Astrocyte (in vitro differentiated cells and primary cell): ENCODE measurements at regions not wholly inside any gene's neighbourhood (a gene's known extent, or its start where the extent isn't known, plus 50 kb on each side); places are given as distances from the start of the nearest gene placed in this dataset.

Experiments
- DNase-seq: peaks from one replicate; pipeline ENCODE4 v3.0.0-alpha.2; 2010; ENCODE audit warnings: low read depth
- FAIRE-seq: peaks from 2 replicates; lab custom pipeline; 2011; peaks lifted over from hg19 to GRCh38; lab: Jason Lieb, UNC
- H2AFZ ChIP-seq: 2 replicates; pipeline ENCODE4 v1.6.0; 2012; ENCODE audit warnings: low read depth, low read length, inconsistent platforms
- H3K27ac ChIP-seq: 2 replicates; pipeline ENCODE4 v1.5.1; 2011; ENCODE audit warnings: low read depth, low read length, inconsistent platforms
- H3K27me3 ChIP-seq: 2 replicates; pipeline ENCODE4 v1.6.0; 2011; ENCODE audit warnings: low read length, inconsistent platforms; ENCODE audit not compliant: insufficient read depth
- H3K36me3 ChIP-seq: 2 replicates; pipeline ENCODE4 v1.5.1; 2011; ENCODE audit warnings: low read length, inconsistent platforms; ENCODE audit not compliant: insufficient read depth
- H3K4me1 ChIP-seq: 2 replicates; pipeline ENCODE4 v1.5.1; 2011; ENCODE audit warnings: low read length, inconsistent platforms; ENCODE audit not compliant: insufficient read depth
- H3K4me2 ChIP-seq: 2 replicates; pipeline ENCODE4 v1.6.0; 2012; ENCODE audit warnings: low read length, inconsistent platforms
- H3K4me3 ChIP-seq: 2 replicates; pipeline ENCODE4 v1.5.1; 2011; ENCODE audit warnings: low read depth, mild to moderate bottlenecking, low read length, inconsistent platforms; ENCODE audit not compliant: insufficient read depth
- H3K79me2 ChIP-seq: 2 replicates; pipeline ENCODE4 v1.6.0; 2012; ENCODE audit warnings: mild to moderate bottlenecking, low read length, inconsistent platforms; ENCODE audit not compliant: insufficient read depth
- H3K9ac ChIP-seq: 2 replicates; pipeline ENCODE4 v1.6.0; 2012; ENCODE audit warnings: mild to moderate bottlenecking, low read length, inconsistent platforms
- H3K9me3 ChIP-seq: 2 replicates; pipeline ENCODE4 v1.5.1; 2012; ENCODE audit warnings: low read depth, mild to moderate bottlenecking, low read length, inconsistent platforms; ENCODE audit not compliant: insufficient read depth
- H4K20me1 ChIP-seq: 2 replicates; pipeline ENCODE4 v1.6.0; 2012; ENCODE audit warnings: low read length, inconsistent platforms; ENCODE audit not compliant: insufficient read depth
- H3K27ac Mint-ChIP-seq: one replicate; pipeline ENCODE4 v1.8.0; 2021; ENCODE audit warnings: mild to moderate bottlenecking, mixed read lengths; ENCODE audit not compliant: unreplicated experiment
- H3K27me3 Mint-ChIP-seq: one replicate; pipeline ENCODE4 v1.8.0; 2021; ENCODE audit warnings: low read depth, mixed read lengths; ENCODE audit not compliant: unreplicated experiment
- H3K36me3 Mint-ChIP-seq: one replicate; pipeline ENCODE4 v1.8.0; 2021; ENCODE audit warnings: low read depth, mixed read lengths; ENCODE audit not compliant: unreplicated experiment
- H3K4me1 Mint-ChIP-seq: one replicate; pipeline ENCODE4 v1.8.0; 2021; ENCODE audit warnings: low read depth, mixed read lengths; ENCODE audit not compliant: unreplicated experiment
- H3K4me3 Mint-ChIP-seq: one replicate; pipeline ENCODE4 v1.8.0; 2021; ENCODE audit warnings: mild to moderate bottlenecking, moderate library complexity, mixed read lengths; ENCODE audit not compliant: unreplicated experiment
- H3K9me3 Mint-ChIP-seq: one replicate; pipeline ENCODE4 v1.8.0; 2021; ENCODE audit warnings: mild to moderate bottlenecking, mixed read lengths; ENCODE audit not compliant: unreplicated experiment
- EZH2 ChIP-seq: IDR thresholded peaks from 2 replicates; pipeline ENCODE4 v1.6.1; 2012; ENCODE audit warnings: mild to moderate bottlenecking, low read length, inconsistent platforms; ENCODE audit not compliant: insufficient read depth
- TF ChIP-seq, protein P1 (sequence below): IDR thresholded peaks from 2 replicates; pipeline ENCODE4 v1.5.1; 2011; ENCODE audit warnings: low read depth, mild to moderate bottlenecking, inconsistent platforms, low read length, moderate library complexity; ENCODE audit not compliant: insufficient read depth

DNA sequence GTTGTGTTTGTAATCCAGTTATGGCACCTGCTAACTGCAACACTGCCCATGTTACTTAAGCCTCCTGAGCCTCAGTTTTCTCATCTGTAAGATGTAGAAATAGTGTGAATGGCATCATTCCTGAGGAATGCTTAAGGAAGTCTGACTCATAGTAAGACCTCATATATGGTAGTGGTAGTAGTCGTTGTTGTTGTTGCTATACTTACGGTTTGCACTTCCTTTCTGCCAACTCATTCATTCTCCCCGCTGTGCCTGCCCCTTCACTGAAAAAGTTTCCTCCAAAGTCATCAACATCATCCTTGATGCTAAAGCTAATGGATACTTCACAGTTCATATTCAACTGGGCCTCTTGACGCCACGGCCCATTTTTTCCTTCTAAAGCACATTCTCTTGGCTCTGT, 54.2 kb upstream of the SPANXN3 start:
- no peaks in the 10 kb centered on the region for H4K20me1 ChIP-seq
- no peaks in the 10 kb centered on the region for H3K27me3 ChIP-seq
- H3K27ac ChIP-seq: no peak overlapping the region
- H3K27me3 Mint-ChIP-seq: no peaks in the 10 kb centered on the region
- TF ChIP-seq EZH2: no peak
- TF ChIP-seq, protein P1, sequence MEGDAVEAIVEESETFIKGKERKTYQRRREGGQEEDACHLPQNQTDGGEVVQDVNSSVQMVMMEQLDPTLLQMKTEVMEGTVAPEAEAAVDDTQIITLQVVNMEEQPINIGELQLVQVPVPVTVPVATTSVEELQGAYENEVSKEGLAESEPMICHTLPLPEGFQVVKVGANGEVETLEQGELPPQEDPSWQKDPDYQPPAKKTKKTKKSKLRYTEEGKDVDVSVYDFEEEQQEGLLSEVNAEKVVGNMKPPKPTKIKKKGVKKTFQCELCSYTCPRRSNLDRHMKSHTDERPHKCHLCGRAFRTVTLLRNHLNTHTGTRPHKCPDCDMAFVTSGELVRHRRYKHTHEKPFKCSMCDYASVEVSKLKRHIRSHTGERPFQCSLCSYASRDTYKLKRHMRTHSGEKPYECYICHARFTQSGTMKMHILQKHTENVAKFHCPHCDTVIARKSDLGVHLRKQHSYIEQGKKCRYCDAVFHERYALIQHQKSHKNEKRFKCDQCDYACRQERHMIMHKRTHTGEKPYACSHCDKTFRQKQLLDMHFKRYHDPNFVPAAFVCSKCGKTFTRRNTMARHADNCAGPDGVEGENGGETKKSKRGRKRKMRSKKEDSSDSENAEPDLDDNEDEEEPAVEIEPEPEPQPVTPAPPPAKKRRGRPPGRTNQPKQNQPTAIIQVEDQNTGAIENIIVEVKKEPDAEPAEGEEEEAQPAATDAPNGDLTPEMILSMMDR: no peak
- no peak overlapping the region for H3K4me2 ChIP-seq
- H3K36me3 ChIP-seq: no peaks in the 10 kb centered on the region
- FAIRE-seq (peak; percentile 80), DNase-seq (no peak)
- no peaks in the 10 kb centered on the region for H3K9me3 ChIP-seq
- H3K9ac ChIP-seq: no peak overlapping the region
- H3K36me3 Mint-ChIP-seq: no peaks in the 10 kb centered on the region
- no peaks in the 10 kb centered on the region for H3K9me3 Mint-ChIP-seq
- peak overlapping the region; percentile 2 for H3K27ac Mint-ChIP-seq
- H2AFZ ChIP-seq: no peak overlapping the region
- H3K4me3 Mint-ChIP-seq: no peak overlapping the region
- no peaks in the 10 kb centered on the region for H3K79me2 ChIP-seq
- no peak overlapping the region for H3K4me3 ChIP-seq
- no peaks in the 10 kb centered on the region for H3K4me1 Mint-ChIP-seq
- H3K4me1 ChIP-seq: no peaks in the 10 kb centered on the region

DNA sequence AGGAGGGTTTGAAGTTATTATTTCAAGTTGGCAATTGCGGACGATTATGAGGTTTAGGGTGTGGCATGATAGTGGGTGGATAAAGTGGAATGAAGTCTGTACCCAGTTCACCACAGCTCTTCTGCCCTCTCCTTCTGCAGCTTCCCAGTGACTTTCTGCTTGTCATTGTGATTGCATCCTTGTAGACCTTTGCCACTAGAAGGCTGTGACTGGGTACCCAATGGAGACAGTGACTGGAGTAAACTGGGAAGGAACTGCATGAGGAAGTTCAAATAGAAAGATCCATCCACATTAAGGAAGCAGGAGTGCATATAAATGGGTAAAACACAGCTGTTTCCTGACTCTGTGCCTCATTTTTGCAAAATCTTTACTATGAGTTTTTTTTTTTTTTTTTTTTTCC, 53.5 kb upstream of the SPANXN3 start:
- Mint-ChIP-seq H3K4me3 (no peak overlapping the region), H3K36me3 (no peaks in the 10 kb centered on the region)

DNA sequence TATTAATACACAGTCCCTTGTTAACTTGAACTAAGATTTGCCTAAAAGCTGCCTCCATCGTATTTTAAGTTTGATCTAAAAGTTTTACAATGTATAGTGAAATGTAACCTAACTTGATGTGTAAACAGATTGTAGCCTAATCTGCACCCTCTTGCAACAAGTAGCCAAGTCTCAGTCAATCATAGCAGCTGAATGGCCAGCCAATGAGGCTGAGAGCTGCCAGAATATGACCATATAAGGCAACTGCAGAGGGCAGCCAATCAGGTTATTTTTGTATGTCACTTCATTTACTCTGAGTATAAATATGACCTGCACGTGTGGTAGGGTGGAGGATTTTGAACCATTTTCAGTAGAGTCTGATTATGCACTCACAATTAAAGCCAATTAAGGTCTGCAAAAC, 51.2 kb upstream of the SPANXN3 start:
- no peak for DNase-seq
- no peaks in the 10 kb centered on the region for H3K36me3 Mint-ChIP-seq
- no peak overlapping the region for H2AFZ ChIP-seq
- no peak overlapping the region for H3K27ac Mint-ChIP-seq
- no peak overlapping the region for H3K4me3 ChIP-seq
- H3K4me2 ChIP-seq: no peak overlapping the region
- H3K4me3 Mint-ChIP-seq: no peak overlapping the region
- no peaks in the 10 kb centered on the region for H3K36me3 ChIP-seq
- FAIRE-seq: no peak
- no peak overlapping the region for H3K9ac ChIP-seq
- H3K27me3 ChIP-seq: no peaks in the 10 kb centered on the region
- H3K27me3 Mint-ChIP-seq: no peaks in the 10 kb centered on the region
- H4K20me1 ChIP-seq: no peaks in the 10 kb centered on the region
- no peaks in the 10 kb centered on the region for H3K9me3 ChIP-seq
- H3K79me2 ChIP-seq: no peaks in the 10 kb centered on the region
- H3K9me3 Mint-ChIP-seq: peaks cover 2% of the 10 kb centered on the region
- TF ChIP-seq, protein P1: no peak
- TF ChIP-seq EZH2: no peak
- no peaks in the 10 kb centered on the region for H3K4me1 ChIP-seq
- no peak overlapping the region for H3K27ac ChIP-seq
- no peaks in the 10 kb centered on the region for H3K4me1 Mint-ChIP-seq

More for the DNA sequence above, 53.5 kb upstream of the SPANXN3 start:
- FAIRE-seq (no peak), DNase-seq (no peak)
- Histone ChIP-seq H3K4me3 (no peak overlapping the region), H2AFZ (no peak overlapping the region), H4K20me1 (no peaks in the 10 kb centered on the region), H3K9me3 (no peaks in the 10 kb centered on the region), H3K4me1 (no peaks in the 10 kb centered on the region), H3K9ac (no peak overlapping the region), H3K27ac (no peak overlapping the region), H3K79me2 (no peaks in the 10 kb centered on the region), H3K36me3 (no peaks in the 10 kb centered on the region), H3K4me2 (no peak overlapping the region), H3K27me3 (no peaks in the 10 kb centered on the region)
- Mint-ChIP-seq H3K27ac (no peak overlapping the region), H3K4me1 (no peaks in the 10 kb centered on the region), H3K27me3 (no peaks in the 10 kb centered on the region), H3K9me3 (no peaks in the 10 kb centered on the region)
- no peak for TF ChIP-seq EZH2
- TF ChIP-seq, protein P1: no peak
